ENCODE measurements at regions not wholly inside any gene's neighbourhood (a gene's known extent, or its start where the extent isn't known, plus 50 kb on each side); places are given as distances from the start of the nearest gene placed in this dataset.

- TF ChIP-seq POLR2A (IDR thresholded peaks at IDR 0.05; ENCODE audit: low read depth) (no peak), CTCF (IDR thresholded peaks at IDR 0.05) (no peak)
Measured at GRCh38 chr13:58399263-58399662, 767.7 kb downstream of the PCDH17 start.
